ENCODE measurements at regions not wholly inside any gene's neighbourhood (a gene's known extent, or its start where the extent isn't known, plus 50 kb on each side); places are given as distances from the start of the nearest gene placed in this dataset.

- Histone ChIP-seq H3K56ac (ENCODE audit: extremely low read depth, insufficient read depth, low read length) (no peak overlapping the region), H3K27me3 (ENCODE audit: control insufficient read depth, insufficient read depth, low read length) (no peaks in the 10 kb centered on the region), H2AFZ (replicated peaks; ENCODE audit: low read length, poor library complexity) (no peak overlapping the region), H3K9me3 (ENCODE audit: control insufficient read depth, insufficient read depth, low read length) (peaks cover 2% of the 10 kb centered on the region; the same call in 1 of the 2 replicates), H3K27ac (ENCODE audit: insufficient read depth, low read length) (no peak overlapping the region), H4K8ac (ENCODE audit: low read depth in 2 of 2, low read length in 2 of 2) (no peak overlapping the region), H2BK5ac (ENCODE audit: low read depth, low read length, poor library complexity, severe bottlenecking) (no peak overlapping the region), H3K4me3 (ENCODE audit: insufficient read depth, low read depth, low read length) (no peak overlapping the region), H4K20me1 (ENCODE audit: insufficient read depth, low read length) (no peaks in the 10 kb centered on the region), H3K4me2 (ENCODE audit: low read depth, low read length) (no peak overlapping the region), H3K14ac (replicated peaks; ENCODE audit: low read depth, low read length) (no peak overlapping the region), H3K79me1 (ENCODE audit: low read depth in 1 of 2, low read length in 2 of 2) (no peaks in the 10 kb centered on the region), H3K4ac (ENCODE audit: low read depth, low read length) (no peak overlapping the region), H4K5ac (ENCODE audit: low read depth, low read length) (no peak overlapping the region), H4K91ac (ENCODE audit: insufficient read depth, low read depth, low read length) (no peak overlapping the region), H2AK5ac (ENCODE audit: low read depth, low read length) (no peak overlapping the region), H2BK15ac (ENCODE audit: low read depth, low read length) (no peak overlapping the region), H2AK9ac (replicated peaks; ENCODE audit: low read depth, low read length, poor library complexity) (no peak overlapping the region), H2BK20ac (ENCODE audit: low read depth, low read length) (no peak overlapping the region), H3K9ac (ENCODE audit: low read depth, low read length) (no peak overlapping the region), H3K9me1 (ENCODE audit: insufficient read depth, low read length) (no peaks in the 10 kb centered on the region), H3K36me3 (ENCODE audit: control insufficient read depth, insufficient read depth, low read length) (no peaks in the 10 kb centered on the region), H3K4me1 (ENCODE audit: control insufficient read depth, insufficient read depth, low read length) (no peaks in the 10 kb centered on the region), H2BK120ac (ENCODE audit: low read depth, low read length) (no peak overlapping the region), H3K23ac (ENCODE audit: low read depth, low read length) (no peak overlapping the region), H3K18ac (ENCODE audit: low read depth, low read length) (no peak overlapping the region)
- DNase-seq, result no peak
- CTCF ChIA-PET, result no interaction called here
- POLR2A ChIA-PET (ENCODE audit: unreplicated experiment), result no interaction called here
- dilution Hi-C loops (cut with HindIII; ENCODE audit: low sequenced_read_pairs, unreplicated experiment) (no loop called here), intact Hi-C loops (cut with micrococcal nuclease) (no loop called here), in situ Hi-C loops (cut with MboI; ENCODE audit: low sequenced_read_pairs) (no loop called here)
- ATAC-seq (ENCODE audit: low read depth), result no peak
- 63% methylated on average over 2 of the region's 6 CpGs; no CpG with 5 or more reads in 1 of the 2 experiments for WGBS, 2 experiments (ENCODE audit: extremely low coverage in 2 of 2, insufficient read length in 1 of 2)
- BruUV-seq (replicated peaks), result no TSS peak
- TF ChIP-seq CTCF (conservative IDR thresholded peaks at IDR 0.05; ENCODE audit: low read depth, low read length), result no peak
- no peak for TF ChIP-seq RCOR1 (IDR thresholded peaks at IDR 0.05; ENCODE audit: insufficient replicate concordance, low read length)
- no peak for TF ChIP-seq ELK1 (IDR thresholded peaks at IDR 0.05; ENCODE audit: borderline replicate concordance, low read depth, low read length)
- TF ChIP-seq RFX5 (IDR thresholded peaks at IDR 0.05; ENCODE audit: low read depth, low read length), result no peak
- TF ChIP-seq RAD21 (IDR thresholded peaks at IDR 0.05; ENCODE audit: low read length), result no peak
- no peak for TF ChIP-seq NFE2L2 (IDR thresholded peaks at IDR 0.05; ENCODE audit: low read depth, low read length)
- no peak for TF ChIP-seq POLR2A (IDR thresholded peaks at IDR 0.05; ENCODE audit: low read depth, low read length)
- TF ChIP-seq MAZ (IDR thresholded peaks at IDR 0.05; ENCODE audit: borderline replicate concordance, low read depth, low read length), result no peak
- no peak for TF ChIP-seq USF2 (IDR thresholded peaks at IDR 0.05; ENCODE audit: low read depth, low read length)
- no peak for TF ChIP-seq CEBPB (IDR thresholded peaks at IDR 0.05; ENCODE audit: low read depth, low read length)
- no peak for TF ChIP-seq SMC3 (IDR thresholded peaks at IDR 0.05; ENCODE audit: low read depth, low read length)
- TF ChIP-seq FOS (IDR thresholded peaks at IDR 0.05; ENCODE audit: low read depth, low read length), result no peak
- no peak for TF ChIP-seq BHLHE40 (IDR thresholded peaks at IDR 0.05; ENCODE audit: low read depth, low read length)
- no peak for TF ChIP-seq MAFK (IDR thresholded peaks at IDR 0.05; ENCODE audit: low read depth, low read length)
- TF ChIP-seq CHD1 (IDR thresholded peaks at IDR 0.05; ENCODE audit: low read depth, low read length), result no peak
- no peak for TF ChIP-seq MXI1 (IDR thresholded peaks at IDR 0.05; ENCODE audit: borderline replicate concordance, low read depth, low read length)
These were observed 199.8 kb upstream of the WSCD1 start for GRCh38 chr17:5870231-5870953.
